Endodermal cell (in vitro differentiated cells): ENCODE measurements at regions not wholly inside any gene's neighbourhood (a gene's known extent, or its start where the extent isn't known, plus 50 kb on each side); places are given as distances from the start of the nearest gene placed in this dataset.
A peak's percentile ranks its signal among the peaks of the same experiment; 100 is the strongest.

Experiments
- DNase-seq: peaks from one replicate; pipeline ENCODE4 v3.0.0-alpha.2; 2017
- H3K27ac ChIP-seq: 2 replicates; pipeline ENCODE4 v1.5.1; 2013; ENCODE audit warnings: mild to moderate bottlenecking, low read depth, low read length, moderate library complexity
- H3K27me3 ChIP-seq: 2 replicates; pipeline ENCODE4 v1.6.1; 2013; ENCODE audit warnings: mild to moderate bottlenecking, low read length, moderate library complexity; ENCODE audit not compliant: insufficient read depth, control insufficient read depth, poor library complexity, severe bottlenecking
- H3K36me3 ChIP-seq: 2 replicates; pipeline ENCODE4 v1.7.0; 2013; ENCODE audit warnings: mild to moderate bottlenecking, low read length, moderate library complexity; ENCODE audit not compliant: control insufficient read depth, insufficient read depth
- H3K4me1 ChIP-seq: one replicate; pipeline ENCODE4 v1.7.0; 2013; ENCODE audit warnings: low read length; ENCODE audit not compliant: control insufficient read depth, insufficient read depth
- H3K4me3 ChIP-seq: 2 replicates; pipeline ENCODE4 v1.5.1; 2013; ENCODE audit warnings: mild to moderate bottlenecking, low read length, moderate library complexity
- H3K9ac ChIP-seq: 2 replicates; pipeline ENCODE4 v1.6.1; 2013; ENCODE audit warnings: mild to moderate bottlenecking, low read length, moderate library complexity; ENCODE audit not compliant: poor library complexity, severe bottlenecking; ENCODE audit errors: extremely low read depth
- H3K9me3 ChIP-seq: 2 replicates; pipeline ENCODE4 v1.6.1; 2013; ENCODE audit warnings: mild to moderate bottlenecking, low read length, moderate library complexity; ENCODE audit not compliant: control insufficient read depth
- H3K27ac Mint-ChIP-seq: 2 replicates; pipeline ENCODE4 v1.8.0; 2020; ENCODE audit warnings: mixed read lengths
- H3K27me3 Mint-ChIP-seq: 2 replicates; pipeline ENCODE4 v1.8.0; 2021; ENCODE audit warnings: mild to moderate bottlenecking, mixed read lengths; ENCODE audit not compliant: insufficient read depth
- H3K36me3 Mint-ChIP-seq: 2 replicates; pipeline ENCODE4 v1.8.0; 2020; ENCODE audit warnings: low read depth, mixed read lengths
- H3K4me1 Mint-ChIP-seq: 2 replicates; pipeline ENCODE4 v1.8.0; 2020; ENCODE audit warnings: mixed read lengths
- H3K4me3 Mint-ChIP-seq: 2 replicates; pipeline ENCODE4 v1.8.0; 2020; ENCODE audit warnings: mild to moderate bottlenecking, moderate library complexity, mixed read lengths
- H3K9me3 Mint-ChIP-seq: 2 replicates; pipeline ENCODE4 v1.8.0; 2020; ENCODE audit warnings: mild to moderate bottlenecking, mixed read lengths
- CTCF ChIP-seq: fragments of 200-600 bp; sonication (generic); conservative IDR thresholded peaks from 2 replicates; pipeline ENCODE4 v1.5.0; 2021; ENCODE audit warnings: antibody characterized with exemption, mild to moderate bottlenecking
- WGBS, 2 experiments: methylation state at CpG; one replicate each; pipeline versions ENCODE4 v1.1.5 to v1.1.7; 2013; ENCODE audit warnings: missing lambda C conversion rate in 2 of 2, mixed read lengths in 1 of 2; ENCODE audit not compliant: insufficient coverage in 1 of 2, insufficient read length in 1 of 2; 5-methylcytosine and 5-hydroxymethylcytosine counted together

GRCh38 chr6:148658681-148659430 lies 88.0 kb upstream of the UST start:
- H3K9me3 Mint-ChIP-seq = peaks cover 78% of the 10 kb centered on the region
- TF ChIP-seq CTCF = no peak
- Histone ChIP-seq H3K36me3 (no peaks in the 10 kb centered on the region), H3K9me3 (peaks cover 75% of the 10 kb centered on the region), H3K4me3 (no peak overlapping the region), H3K9ac (no peak overlapping the region), H3K27me3 (no peaks in the 10 kb centered on the region), H3K4me1 (no peaks in the 10 kb centered on the region), H3K27ac (no peak overlapping the region)
- no peak for DNase-seq
- WGBS, 2 experiments = 82% methylated on average over 1 of the region's 2 CpGs; no CpG with 5 or more reads in 1 of the 2 experiments
- H3K4me1 Mint-ChIP-seq = no peaks in the 10 kb centered on the region
- no peak overlapping the region for H3K27ac Mint-ChIP-seq
- H3K36me3 Mint-ChIP-seq = peaks cover 18% of the 10 kb centered on the region
- H3K4me3 Mint-ChIP-seq = no peak overlapping the region
- H3K27me3 Mint-ChIP-seq = no peaks in the 10 kb centered on the region

GRCh38 chr6:148667395-148667794 lies 79.4 kb upstream of the UST start:
- Mint-ChIP-seq H3K27ac (no peak overlapping the region), H3K27me3 (no peaks in the 10 kb centered on the region), H3K36me3 (peaks cover 6% of the 10 kb centered on the region), H3K9me3 (peaks cover 86% of the 10 kb centered on the region), H3K4me1 (peaks cover 7% of the 10 kb centered on the region), H3K4me3 (no peak overlapping the region)
- no peaks in the 10 kb centered on the region for H3K4me1 ChIP-seq
- no peaks in the 10 kb centered on the region for H3K27me3 ChIP-seq
- H3K9ac ChIP-seq = no peak overlapping the region
- H3K4me3 ChIP-seq = no peak overlapping the region
- H3K9me3 ChIP-seq = peaks cover 71% of the 10 kb centered on the region
- H3K27ac ChIP-seq = no peak overlapping the region
- H3K36me3 ChIP-seq = no peaks in the 10 kb centered on the region
- no peak for DNase-seq
- TF ChIP-seq CTCF = no peak

- Mint-ChIP-seq H3K27ac (no peak overlapping the region), H3K36me3 (peaks cover 6% of the 10 kb centered on the region), H3K4me1 (peaks cover 7% of the 10 kb centered on the region), H3K27me3 (no peaks in the 10 kb centered on the region), H3K9me3 (peaks cover 61% of the 10 kb centered on the region), H3K4me3 (no peak overlapping the region)
- 67% methylated on average over 8 of the region's 8 CpGs; no CpG with 5 or more reads in 1 of the 2 experiments for WGBS, 2 experiments
- no peak overlapping the region for H3K4me3 ChIP-seq
- H3K4me1 ChIP-seq = no peaks in the 10 kb centered on the region
- peaks cover 60% of the 10 kb centered on the region for H3K9me3 ChIP-seq
- H3K36me3 ChIP-seq = no peaks in the 10 kb centered on the region
- TF ChIP-seq CTCF = no peak
- DNase-seq = peak; percentile 73
- no peaks in the 10 kb centered on the region for H3K27me3 ChIP-seq
- H3K27ac ChIP-seq = no peak overlapping the region
- no peak overlapping the region for H3K9ac ChIP-seq
Measured at GRCh38 chr6:148671085-148671484, 75.7 kb upstream of the UST start.
